Activated naive CD4-positive, alpha-beta T cell treated with anti-CD3 and anti-CD28 coated beads for 36 hours (primary cell): ENCODE measurements at regions not wholly inside any gene's neighbourhood (a gene's known extent, or its start where the extent isn't known, plus 50 kb on each side); places are given as distances from the start of the nearest gene placed in this dataset.

Source experiments
- CTCF ChIA-PET: fragments of 350-600 bp; sonication (Branson Sonifier 250); formaldehyde crosslinking; loops from one replicate; lab custom pipeline; 2021; ENCODE audit warnings: antibody characterized with exemption; lab: Charles Lee
- DNase-seq: peaks from one replicate; pipeline ENCODE4 v3.0.0-alpha.2; 2020
- H3K27ac Mint-ChIP-seq: one replicate; pipeline ENCODE4 v1.8.0; 2021; ENCODE audit warnings: mild to moderate bottlenecking, mixed read lengths
- H3K27me3 Mint-ChIP-seq: one replicate; pipeline ENCODE4 v1.8.0; 2021; ENCODE audit warnings: low read depth, mixed read lengths
- H3K36me3 Mint-ChIP-seq: one replicate; pipeline ENCODE4 v1.8.0; 2021; ENCODE audit warnings: low read depth, mixed read lengths
- H3K4me1 Mint-ChIP-seq: one replicate; pipeline ENCODE4 v1.8.0; 2021; ENCODE audit warnings: low read depth, mixed read lengths
- H3K4me3 Mint-ChIP-seq: one replicate; pipeline ENCODE4 v1.8.0; 2021; ENCODE audit warnings: mild to moderate bottlenecking, moderate library complexity, mixed read lengths
- H3K9me3 Mint-ChIP-seq: one replicate; pipeline ENCODE4 v1.8.0; 2021; ENCODE audit warnings: mixed read lengths
- intact Hi-C: fragments of 100-400 bp; cut with micrococcal nuclease; formaldehyde crosslinking; loops from one replicate; pipeline ENCODE4 v1.15.1; 2023

GRCh38 chr6:97812940-97813339 lies 529.9 kb upstream of the MMS22L start:
- intact Hi-C loops: no loop called here
- CTCF ChIA-PET: no interaction called here
- H3K9me3 Mint-ChIP-seq: no peaks in the 10 kb centered on the region
- H3K27me3 Mint-ChIP-seq: no peaks in the 10 kb centered on the region
- no peaks in the 10 kb centered on the region for H3K4me1 Mint-ChIP-seq
- H3K4me3 Mint-ChIP-seq: no peak overlapping the region
- no peaks in the 10 kb centered on the region for H3K36me3 Mint-ChIP-seq
- no peak overlapping the region for H3K27ac Mint-ChIP-seq
- DNase-seq: no peak

- Mint-ChIP-seq H3K4me3 (no peak overlapping the region), H3K27ac (no peak overlapping the region), H3K9me3 (no peaks in the 10 kb centered on the region), H3K4me1 (no peaks in the 10 kb centered on the region), H3K27me3 (no peaks in the 10 kb centered on the region), H3K36me3 (no peaks in the 10 kb centered on the region)
- CTCF ChIA-PET: no interaction called here
- intact Hi-C loops: no loop called here
- DNase-seq: no peak
Measured at GRCh38 chr6:97813889-97814567, 531.0 kb upstream of the MMS22L start.

- Mint-ChIP-seq H3K27ac (no peak overlapping the region), H3K27me3 (no peaks in the 10 kb centered on the region), H3K4me3 (no peak overlapping the region), H3K4me1 (no peaks in the 10 kb centered on the region), H3K9me3 (no peaks in the 10 kb centered on the region), H3K36me3 (no peaks in the 10 kb centered on the region)
- intact Hi-C loops: no loop called here
- CTCF ChIA-PET: no interaction called here
- no peak for DNase-seq
Measured at GRCh38 chr6:97815301-97815812, 532.3 kb upstream of the MMS22L start.

- no peaks in the 10 kb centered on the region for H3K36me3 Mint-ChIP-seq
- H3K9me3 Mint-ChIP-seq: no peaks in the 10 kb centered on the region
- DNase-seq: no peak
- H3K4me3 Mint-ChIP-seq: no peak overlapping the region
- no peaks in the 10 kb centered on the region for H3K4me1 Mint-ChIP-seq
- no peak overlapping the region for H3K27ac Mint-ChIP-seq
- no peaks in the 10 kb centered on the region for H3K27me3 Mint-ChIP-seq
- intact Hi-C loops: no loop called here
- CTCF ChIA-PET: no interaction called here
Measured at GRCh38 chr6:97816526-97816925, 533.5 kb upstream of the MMS22L start.

- no peaks in the 10 kb centered on the region for H3K27me3 Mint-ChIP-seq
- intact Hi-C loops: no loop called here
- CTCF ChIA-PET: no interaction called here
- no peaks in the 10 kb centered on the region for H3K9me3 Mint-ChIP-seq
- H3K36me3 Mint-ChIP-seq: no peaks in the 10 kb centered on the region
- no peak for DNase-seq
- no peak overlapping the region for H3K4me3 Mint-ChIP-seq
- H3K4me1 Mint-ChIP-seq: no peaks in the 10 kb centered on the region
- H3K27ac Mint-ChIP-seq: no peak overlapping the region
Measured at GRCh38 chr6:97819710-97820109, 536.7 kb upstream of the MMS22L start.

GRCh38 chr6:97820400-97820799 lies 537.4 kb upstream of the MMS22L start:
- intact Hi-C loops: no loop called here
- no peak overlapping the region for H3K27ac Mint-ChIP-seq
- no peaks in the 10 kb centered on the region for H3K36me3 Mint-ChIP-seq
- H3K9me3 Mint-ChIP-seq: no peaks in the 10 kb centered on the region
- CTCF ChIA-PET: interaction anchor here (1.3 kb wide), 1 partner anchor 323 kb away, joined by 3 read pairs; no protein-coding TSS in a partner anchor
- no peak overlapping the region for H3K4me3 Mint-ChIP-seq
- no peaks in the 10 kb centered on the region for H3K27me3 Mint-ChIP-seq
- no peak for DNase-seq
- H3K4me1 Mint-ChIP-seq: no peaks in the 10 kb centered on the region

GRCh38 chr6:97822632-97823031 lies 539.6 kb upstream of the MMS22L start:
- DNase-seq: no peak
- no peak overlapping the region for H3K4me3 Mint-ChIP-seq
- H3K9me3 Mint-ChIP-seq: no peaks in the 10 kb centered on the region
- CTCF ChIA-PET: no interaction called here
- no peaks in the 10 kb centered on the region for H3K27me3 Mint-ChIP-seq
- H3K36me3 Mint-ChIP-seq: no peaks in the 10 kb centered on the region
- intact Hi-C loops: no loop called here
- H3K4me1 Mint-ChIP-seq: no peaks in the 10 kb centered on the region
- H3K27ac Mint-ChIP-seq: no peak overlapping the region

- CTCF ChIA-PET: no interaction called here
- no peaks in the 10 kb centered on the region for H3K27me3 Mint-ChIP-seq
- no peaks in the 10 kb centered on the region for H3K9me3 Mint-ChIP-seq
Measured at GRCh38 chr6:97841763-97842162, 558.7 kb upstream of the MMS22L start.

GRCh38 chr6:97842521-97842920 lies 559.5 kb upstream of the MMS22L start:
- Mint-ChIP-seq H3K9me3 (no peaks in the 10 kb centered on the region), H3K27me3 (no peaks in the 10 kb centered on the region), H3K36me3 (no peaks in the 10 kb centered on the region), H3K4me3 (no peak overlapping the region), H3K4me1 (no peaks in the 10 kb centered on the region), H3K27ac (no peak overlapping the region)
- DNase-seq: no peak
- CTCF ChIA-PET: no interaction called here
- intact Hi-C loops: no loop called here

More at GRCh38 chr6:97841763-97842162, 558.7 kb upstream of the MMS22L start:
- intact Hi-C loops: no loop called here
- DNase-seq: no peak
- H3K4me3 Mint-ChIP-seq: no peak overlapping the region
- no peaks in the 10 kb centered on the region for H3K36me3 Mint-ChIP-seq
- no peaks in the 10 kb centered on the region for H3K4me1 Mint-ChIP-seq
- H3K27ac Mint-ChIP-seq: no peak overlapping the region

GRCh38 chr6:97849390-97849789 lies 566.4 kb upstream of the MMS22L start:
- CTCF ChIA-PET: no interaction called here

GRCh38 chr6:97850458-97851212 lies 567.6 kb upstream of the MMS22L start:
- no peaks in the 10 kb centered on the region for H3K36me3 Mint-ChIP-seq
- no peaks in the 10 kb centered on the region for H3K4me1 Mint-ChIP-seq
- no peak for DNase-seq
- no peak overlapping the region for H3K4me3 Mint-ChIP-seq
- no peak overlapping the region for H3K27ac Mint-ChIP-seq
- no peaks in the 10 kb centered on the region for H3K27me3 Mint-ChIP-seq
- CTCF ChIA-PET: no interaction called here
- H3K9me3 Mint-ChIP-seq: no peaks in the 10 kb centered on the region
- intact Hi-C loops: no loop called here

More at GRCh38 chr6:97849390-97849789, 566.4 kb upstream of the MMS22L start:
- intact Hi-C loops: no loop called here
- no peaks in the 10 kb centered on the region for H3K9me3 Mint-ChIP-seq
- no peak overlapping the region for H3K4me3 Mint-ChIP-seq
- H3K36me3 Mint-ChIP-seq: no peaks in the 10 kb centered on the region
- no peak overlapping the region for H3K27ac Mint-ChIP-seq
- DNase-seq: no peak
- H3K27me3 Mint-ChIP-seq: no peaks in the 10 kb centered on the region
- no peaks in the 10 kb centered on the region for H3K4me1 Mint-ChIP-seq

- intact Hi-C loops: no loop called here
- Mint-ChIP-seq H3K4me1 (no peaks in the 10 kb centered on the region), H3K36me3 (no peaks in the 10 kb centered on the region), H3K9me3 (peaks cover 3% of the 10 kb centered on the region), H3K27me3 (no peaks in the 10 kb centered on the region), H3K4me3 (no peak overlapping the region), H3K27ac (no peak overlapping the region)
- CTCF ChIA-PET: no interaction called here
- DNase-seq: no peak
Measured at GRCh38 chr6:97863697-97864096, 580.7 kb upstream of the MMS22L start.

- H3K4me1 Mint-ChIP-seq: no peaks in the 10 kb centered on the region
- H3K4me3 Mint-ChIP-seq: no peak overlapping the region
- H3K9me3 Mint-ChIP-seq: peaks cover 3% of the 10 kb centered on the region
- H3K27me3 Mint-ChIP-seq: no peaks in the 10 kb centered on the region
- CTCF ChIA-PET: no interaction called here
- no peaks in the 10 kb centered on the region for H3K36me3 Mint-ChIP-seq
- intact Hi-C loops: no loop called here
- H3K27ac Mint-ChIP-seq: no peak overlapping the region
- DNase-seq: no peak
Measured at GRCh38 chr6:97864366-97864765, 581.4 kb upstream of the MMS22L start.
